Heart left ventricle (tissue), 16 donors: ENCODE measurements at regions not wholly inside any gene's neighbourhood (a gene's known extent, or its start where the extent isn't known, plus 50 kb on each side); places are given as distances from the start of the nearest gene placed in this dataset.

Experiments used
- ATAC-seq, 4 donors: fragments of 200-7000 bp; cut with Tn5 transposase; one replicate each; pipeline ENCODE4 v1.9.1; 2020 to 2022; ENCODE audit warnings: moderate library complexity in 4 of 4, mild to moderate bottlenecking in 3 of 4, moderate number of reproducible peaks in 1 of 4
- DNase-seq, 5 donors: peaks; one replicate each; pipeline ENCODE4 v3.0.0-alpha.2; 2020
- H3K27ac ChIP-seq, 12 donors: fragments of 200-600 bp; sonication (generic) in 4 of 12; one replicate each; pipeline versions ENCODE4 v1.5.0 to v1.8.0; 2016 to 2022; ENCODE audit warnings: mild to moderate bottlenecking in 2 of 12
- H3K27me3 ChIP-seq, 9 donors: fragments of 200-600 bp; sonication (generic) in 2 of 9; one replicate each; pipeline versions ENCODE4 v1.5.1 to v1.8.0; 2016 to 2022; ENCODE audit warnings: mild to moderate bottlenecking in 3 of 9
- H3K36me3 ChIP-seq, 9 donors: fragments of 200-600 bp; sonication (generic) in 2 of 9; one replicate each; pipeline versions ENCODE4 v1.5.0 to v1.8.0; 2018 to 2022; ENCODE audit warnings: mild to moderate bottlenecking in 2 of 9
- H3K4me1 ChIP-seq, 12 donors: fragments of 200-600 bp; sonication (generic) in 4 of 12; one replicate each; pipeline versions ENCODE4 v1.5.0 to v1.8.0; 2016 to 2022; ENCODE audit warnings: mild to moderate bottlenecking in 3 of 12
- H3K4me3 ChIP-seq, 12 donors: fragments of 200-600 bp; sonication (generic) in 4 of 12; one replicate each; pipeline versions ENCODE4 v1.5.0 to v1.8.0; 2017 to 2022; ENCODE audit warnings: mild to moderate bottlenecking in 9 of 12, moderate library complexity in 4 of 12
- H3K9me3 ChIP-seq, 12 donors: fragments of 200-600 bp; sonication (generic) in 4 of 12; one replicate each; pipeline versions ENCODE4 v1.5.0 to v1.8.0; 2016 to 2022; ENCODE audit warnings: mild to moderate bottlenecking in 1 of 12
- CTCF ChIP-seq, 12 donors: fragments of 200-600 bp; sonication (generic) in 4 of 12; IDR thresholded peaks; one replicate each; pipeline versions ENCODE4 v1.5.0 to v1.8.0; 2018 to 2022; ENCODE audit warnings: antibody characterized with exemption in 12 of 12, mild to moderate bottlenecking in 5 of 12
- POLR2A ChIP-seq, 2 donors: fragments of 450-650 bp; IDR thresholded peaks; one replicate each; pipeline ENCODE4 v1.6.1; 2017; ENCODE audit warnings: antibody characterized with exemption in 2 of 2, mild to moderate bottlenecking in 2 of 2, moderate library complexity in 2 of 2
- WGBS, 4 donors: extraction: QIAGEN DNeasy Blood & Tissue Kit in 2 of 4; methylation state at CpG; one replicate each; pipeline versions ENCODE4 v1.1.5 to v1.1.7; 2013 to 2018; 5-methylcytosine and 5-hydroxymethylcytosine counted together
- intact Hi-C, 10 donors: fragments of 100-400 bp; cut with DNase I; formaldehyde crosslinking; loops; one replicate each; pipeline versions ENCODE4 v1.11.1 to v1.14.2; 2022
- donor health status: ischemic (EF 13 %, LVEDD 7.1; RV severe dilation, severe dysfunction).
- donor health status: healthy with polysubstance abuse.
- donor health status: DM: no; HTN: yes; CAD: no.
- donor health status: DM: no; HTN: no; CAD: no.
- donor health status: ischemic (EF 25% LVEDD 6.9; RV normal size, moderate dysfunction).
- donor health status: ischemic (EF 25% LVEDD 5.7; RV mildly dilated, moderate dysfunction).
- donor health status: healthy.
- donor health status: DM: yes; HTN: yes; CAD: no.
- donor health status: ischemic (EF 35%, LVEDD 5.7; RV mildly dilated, moderate dysfunction).
- donor health status: nonischemic (EF 11% LVEDD 7.7; RV severe dilation, severe dysfunction).
- donor health status: DM: yes; HTN: yes; CAD: no.
- donor health status: PGD.
- donor health status: ischemic (EF 29% LVEDD 5.4; RV normal size, mild dysfunction).
- donor health status: nonischemic (EF 23%, LVEDD 6.1; RV moderate dilation, normal function).

GRCh38 chr5:98503616-98504015 lies 269.8 kb upstream of the RGMB start:
- TF ChIP-seq POLR2A (IDR thresholded peaks at IDR 0.05) = no peak
- no peak for TF ChIP-seq CTCF (IDR thresholded peaks at IDR 0.05)
- Histone ChIP-seq H3K36me3 (no peaks in the 10 kb centered on the region), H3K4me1 (no peaks in the 10 kb centered on the region), H3K9me3 (peaks cover 0 to 2% (median 0%) of the 10 kb centered on the region in 12 donors), H3K4me3 (no peak overlapping the region), H3K27me3 (no peaks in the 10 kb centered on the region), H3K27ac (no peak overlapping the region)
- DNase-seq (no peak), ATAC-seq (no peak)
- WGBS, 4 donors = 59 to 64% (median 60%) methylated on average over 2 of the region's 2 CpGs
- intact Hi-C loops = no loop called here

GRCh38 chr5:98504505-98504904 lies 269.0 kb upstream of the RGMB start:
- intact Hi-C loops = no loop called here
- H3K9me3 ChIP-seq = peaks cover 0 to 2% (median 0%) of the 10 kb centered on the region in 12 donors
- H3K27ac ChIP-seq = no peak overlapping the region
- no peaks in the 10 kb centered on the region for H3K4me1 ChIP-seq
- ATAC-seq = no peak
- no peaks in the 10 kb centered on the region for H3K36me3 ChIP-seq
- no peak overlapping the region for H3K4me3 ChIP-seq
- TF ChIP-seq POLR2A (IDR thresholded peaks at IDR 0.05) (no peak), CTCF (IDR thresholded peaks at IDR 0.05) (no peak)
- 79 to 93% (median 81%) methylated on average over 2 of the region's 2 CpGs for WGBS, 4 donors
- H3K27me3 ChIP-seq = no peaks in the 10 kb centered on the region
- no peak for DNase-seq

- ATAC-seq (no peak), DNase-seq (no peak)
- no peaks in the 10 kb centered on the region for H3K27me3 ChIP-seq
- no peak overlapping the region for H3K27ac ChIP-seq
- TF ChIP-seq POLR2A (IDR thresholded peaks at IDR 0.05) (no peak), CTCF (IDR thresholded peaks at IDR 0.05) (no peak)
- intact Hi-C loops = no loop called here
- no peaks in the 10 kb centered on the region for H3K4me1 ChIP-seq
- H3K36me3 ChIP-seq = no peaks in the 10 kb centered on the region
- no peak overlapping the region for H3K4me3 ChIP-seq
- WGBS, 4 donors = 37 to 49% (median 40%) methylated on average over 10 of the region's 10 CpGs
- H3K9me3 ChIP-seq = peaks cover 0 to 2% (median 0%) of the 10 kb centered on the region in 12 donors
Measured at GRCh38 chr5:98510143-98510985, 263.1 kb upstream of the RGMB start.

- H3K4me3 ChIP-seq = no peak overlapping the region
- H3K27ac ChIP-seq = no peak overlapping the region
- TF ChIP-seq POLR2A (IDR thresholded peaks at IDR 0.05) (no peak), CTCF (IDR thresholded peaks at IDR 0.05) (no peak)
- no peak for ATAC-seq
- intact Hi-C loops = no loop called here
- no peak for DNase-seq
- 41 to 47% (median 47%) methylated on average over 4 of the region's 4 CpGs for WGBS, 4 donors
- H3K9me3 ChIP-seq = no peaks in the 10 kb centered on the region
- H3K4me1 ChIP-seq = no peaks in the 10 kb centered on the region
- H3K27me3 ChIP-seq = no peaks in the 10 kb centered on the region
- H3K36me3 ChIP-seq = no peaks in the 10 kb centered on the region
Measured at GRCh38 chr5:98513380-98513779, 260.1 kb upstream of the RGMB start.
